ENCODE measurements at regions not wholly inside any gene's neighbourhood (a gene's known extent, or its start where the extent isn't known, plus 50 kb on each side); places are given as distances from the start of the nearest gene placed in this dataset.

DNA sequence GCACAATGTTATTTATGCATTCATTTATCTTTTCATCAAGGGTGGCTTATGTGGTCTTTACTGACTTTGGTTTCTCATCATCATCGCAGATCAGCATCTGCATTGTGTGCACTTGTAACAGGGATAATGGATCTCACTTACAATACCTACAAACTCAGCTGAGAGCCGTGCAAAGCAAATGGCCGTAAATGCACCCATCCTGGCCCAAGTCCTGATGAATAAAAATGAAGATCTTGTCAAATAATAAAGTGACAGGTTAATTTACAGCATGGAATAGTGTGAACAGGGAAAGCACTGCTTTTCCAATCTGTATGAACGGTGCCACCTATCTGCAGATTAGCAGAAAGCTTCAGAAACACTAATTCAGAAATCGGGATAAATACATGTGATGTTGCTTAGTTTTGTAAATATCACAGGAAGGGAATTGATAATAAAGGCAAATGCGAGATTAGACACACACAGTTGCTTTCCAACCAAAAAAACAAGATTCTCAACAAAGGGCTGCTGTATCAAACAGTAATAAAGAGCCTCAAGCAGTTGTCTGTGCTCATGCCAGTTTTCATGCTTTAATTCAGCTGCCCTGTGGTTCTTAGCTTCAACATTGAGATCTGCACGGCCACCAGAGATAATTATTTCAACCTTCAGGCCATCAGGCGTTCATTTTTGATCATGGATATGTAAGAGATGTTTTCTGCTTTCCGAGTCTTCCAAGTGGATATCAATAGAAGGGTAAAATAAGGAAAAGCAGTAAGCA lies 153.4 kb upstream of the POU5F2 start:
- TF ChIP-seq, protein P1, sequence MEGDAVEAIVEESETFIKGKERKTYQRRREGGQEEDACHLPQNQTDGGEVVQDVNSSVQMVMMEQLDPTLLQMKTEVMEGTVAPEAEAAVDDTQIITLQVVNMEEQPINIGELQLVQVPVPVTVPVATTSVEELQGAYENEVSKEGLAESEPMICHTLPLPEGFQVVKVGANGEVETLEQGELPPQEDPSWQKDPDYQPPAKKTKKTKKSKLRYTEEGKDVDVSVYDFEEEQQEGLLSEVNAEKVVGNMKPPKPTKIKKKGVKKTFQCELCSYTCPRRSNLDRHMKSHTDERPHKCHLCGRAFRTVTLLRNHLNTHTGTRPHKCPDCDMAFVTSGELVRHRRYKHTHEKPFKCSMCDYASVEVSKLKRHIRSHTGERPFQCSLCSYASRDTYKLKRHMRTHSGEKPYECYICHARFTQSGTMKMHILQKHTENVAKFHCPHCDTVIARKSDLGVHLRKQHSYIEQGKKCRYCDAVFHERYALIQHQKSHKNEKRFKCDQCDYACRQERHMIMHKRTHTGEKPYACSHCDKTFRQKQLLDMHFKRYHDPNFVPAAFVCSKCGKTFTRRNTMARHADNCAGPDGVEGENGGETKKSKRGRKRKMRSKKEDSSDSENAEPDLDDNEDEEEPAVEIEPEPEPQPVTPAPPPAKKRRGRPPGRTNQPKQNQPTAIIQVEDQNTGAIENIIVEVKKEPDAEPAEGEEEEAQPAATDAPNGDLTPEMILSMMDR (CRISPR knock-in tag; IDR thresholded peaks at IDR 0.05) = peak; percentile 58
- TF ChIP-seq, protein P2, sequence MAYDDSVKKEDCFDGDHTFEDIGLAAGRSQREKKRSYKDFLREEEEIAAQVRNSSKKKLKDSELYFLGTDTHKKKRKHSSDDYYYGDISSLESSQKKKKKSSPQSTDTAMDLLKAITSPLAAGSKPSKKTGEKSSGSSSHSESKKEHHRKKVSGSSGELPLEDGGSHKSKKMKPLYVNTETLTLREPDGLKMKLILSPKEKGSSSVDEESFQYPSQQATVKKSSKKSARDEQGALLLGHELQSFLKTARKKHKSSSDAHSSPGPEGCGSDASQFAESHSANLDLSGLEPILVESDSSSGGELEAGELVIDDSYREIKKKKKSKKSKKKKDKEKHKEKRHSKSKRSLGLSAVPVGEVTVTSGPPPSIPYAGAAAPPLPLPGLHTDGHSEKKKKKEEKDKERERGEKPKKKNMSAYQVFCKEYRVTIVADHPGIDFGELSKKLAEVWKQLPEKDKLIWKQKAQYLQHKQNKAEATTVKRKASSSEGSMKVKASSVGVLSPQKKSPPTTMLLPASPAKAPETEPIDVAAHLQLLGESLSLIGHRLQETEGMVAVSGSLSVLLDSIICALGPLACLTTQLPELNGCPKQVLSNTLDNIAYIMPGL (CRISPR knock-in tag; IDR thresholded peaks at IDR 0.05; ENCODE audit: borderline replicate concordance in 1 of 2, low read depth in 1 of 2) = no peak
- TF ChIP-seq RAD21 (CRISPR knock-in tag; IDR thresholded peaks at IDR 0.05) (no peak), FOXA1 (IDR thresholded peaks at IDR 0.05) (no peak), FOXA1 (CRISPR knock-in tag; IDR thresholded peaks at IDR 0.05) (no peak)
- TF ChIP-seq, protein P3, sequence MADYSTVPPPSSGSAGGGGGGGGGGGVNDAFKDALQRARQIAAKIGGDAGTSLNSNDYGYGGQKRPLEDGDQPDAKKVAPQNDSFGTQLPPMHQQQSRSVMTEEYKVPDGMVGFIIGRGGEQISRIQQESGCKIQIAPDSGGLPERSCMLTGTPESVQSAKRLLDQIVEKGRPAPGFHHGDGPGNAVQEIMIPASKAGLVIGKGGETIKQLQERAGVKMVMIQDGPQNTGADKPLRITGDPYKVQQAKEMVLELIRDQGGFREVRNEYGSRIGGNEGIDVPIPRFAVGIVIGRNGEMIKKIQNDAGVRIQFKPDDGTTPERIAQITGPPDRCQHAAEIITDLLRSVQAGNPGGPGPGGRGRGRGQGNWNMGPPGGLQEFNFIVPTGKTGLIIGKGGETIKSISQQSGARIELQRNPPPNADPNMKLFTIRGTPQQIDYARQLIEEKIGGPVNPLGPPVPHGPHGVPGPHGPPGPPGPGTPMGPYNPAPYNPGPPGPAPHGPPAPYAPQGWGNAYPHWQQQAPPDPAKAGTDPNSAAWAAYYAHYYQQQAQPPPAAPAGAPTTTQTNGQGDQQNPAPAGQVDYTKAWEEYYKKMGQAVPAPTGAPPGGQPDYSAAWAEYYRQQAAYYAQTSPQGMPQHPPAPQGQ (CRISPR knock-in tag; IDR thresholded peaks at IDR 0.05; ENCODE audit: borderline replicate concordance) = no peak
- TF ChIP-seq, protein P4, sequence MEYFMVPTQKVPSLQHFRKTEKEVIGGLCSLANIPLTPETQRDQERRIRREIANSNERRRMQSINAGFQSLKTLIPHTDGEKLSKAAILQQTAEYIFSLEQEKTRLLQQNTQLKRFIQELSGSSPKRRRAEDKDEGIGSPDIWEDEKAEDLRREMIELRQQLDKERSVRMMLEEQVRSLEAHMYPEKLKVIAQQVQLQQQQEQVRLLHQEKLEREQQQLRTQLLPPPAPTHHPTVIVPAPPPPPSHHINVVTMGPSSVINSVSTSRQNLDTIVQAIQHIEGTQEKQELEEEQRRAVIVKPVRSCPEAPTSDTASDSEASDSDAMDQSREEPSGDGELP (IDR thresholded peaks at IDR 0.05; ENCODE audit: borderline replicate concordance, low read depth) = no peak

All from HepG2 (cell line).